ENCODE measurements at regions not wholly inside any gene's neighbourhood (a gene's known extent, or its start where the extent isn't known, plus 50 kb on each side); places are given as distances from the start of the nearest gene placed in this dataset.

DNA sequence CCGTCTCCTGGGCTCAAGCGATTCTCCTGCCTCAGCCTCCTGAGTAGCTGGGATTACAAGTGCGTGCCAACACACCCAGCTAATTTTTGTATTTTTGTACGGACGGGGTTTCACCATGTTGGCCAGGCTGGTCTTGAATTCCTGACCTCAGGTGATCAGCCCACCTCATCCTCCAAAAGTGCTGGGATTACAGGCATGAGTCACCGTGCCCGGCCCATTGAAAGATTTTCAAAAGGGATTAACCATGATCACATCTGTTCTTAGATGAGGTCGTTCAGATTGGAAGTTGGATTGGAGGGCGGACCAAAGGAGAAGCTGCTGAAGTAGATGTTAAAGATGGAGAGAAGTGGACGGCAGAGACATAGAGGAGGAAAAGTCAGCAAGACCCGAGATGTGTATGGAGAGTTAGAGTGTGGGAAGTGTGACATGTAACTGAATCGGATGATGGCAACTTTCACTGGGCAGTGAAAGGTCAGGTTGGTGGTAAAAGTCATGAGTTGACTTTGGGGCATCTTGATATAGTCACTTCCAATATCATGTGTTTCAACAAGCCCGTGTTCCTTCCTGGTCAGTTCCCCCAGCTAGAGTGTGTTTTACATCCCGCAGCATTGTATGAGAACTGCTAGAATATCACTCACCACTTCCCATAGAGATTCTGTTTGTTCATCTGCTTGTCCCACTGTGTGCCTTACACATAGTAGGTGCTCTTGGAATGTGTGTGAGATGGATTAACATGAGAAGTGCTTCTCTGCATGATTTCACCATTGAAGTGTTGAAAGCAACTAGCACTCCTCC is 54.4 kb upstream of the TINAGL1 start:
- no peaks in the 10 kb centered on the region for H3K9me3 ChIP-seq (ENCODE audit: control insufficient read depth in 4 of 4, insufficient read depth in 3 of 4, low read length in 3 of 4)
- H3K9ac ChIP-seq (ENCODE audit: insufficient read depth in 1 of 2, low read length in 2 of 2), result no peak overlapping the region
- WGBS, 2 donors, result 75 to 88% methylated on average over 14 of the region's 14 CpGs
- H3K36me3 ChIP-seq (ENCODE audit: control insufficient read depth in 4 of 4, insufficient read depth in 4 of 4, low read length in 4 of 4), result no peaks in the 10 kb centered on the region
- no peaks in the 10 kb centered on the region for H3K27me3 ChIP-seq (ENCODE audit: control insufficient read depth in 3 of 3, insufficient read depth in 3 of 3, low read length in 2 of 3)
- TF ChIP-seq, protein P1, sequence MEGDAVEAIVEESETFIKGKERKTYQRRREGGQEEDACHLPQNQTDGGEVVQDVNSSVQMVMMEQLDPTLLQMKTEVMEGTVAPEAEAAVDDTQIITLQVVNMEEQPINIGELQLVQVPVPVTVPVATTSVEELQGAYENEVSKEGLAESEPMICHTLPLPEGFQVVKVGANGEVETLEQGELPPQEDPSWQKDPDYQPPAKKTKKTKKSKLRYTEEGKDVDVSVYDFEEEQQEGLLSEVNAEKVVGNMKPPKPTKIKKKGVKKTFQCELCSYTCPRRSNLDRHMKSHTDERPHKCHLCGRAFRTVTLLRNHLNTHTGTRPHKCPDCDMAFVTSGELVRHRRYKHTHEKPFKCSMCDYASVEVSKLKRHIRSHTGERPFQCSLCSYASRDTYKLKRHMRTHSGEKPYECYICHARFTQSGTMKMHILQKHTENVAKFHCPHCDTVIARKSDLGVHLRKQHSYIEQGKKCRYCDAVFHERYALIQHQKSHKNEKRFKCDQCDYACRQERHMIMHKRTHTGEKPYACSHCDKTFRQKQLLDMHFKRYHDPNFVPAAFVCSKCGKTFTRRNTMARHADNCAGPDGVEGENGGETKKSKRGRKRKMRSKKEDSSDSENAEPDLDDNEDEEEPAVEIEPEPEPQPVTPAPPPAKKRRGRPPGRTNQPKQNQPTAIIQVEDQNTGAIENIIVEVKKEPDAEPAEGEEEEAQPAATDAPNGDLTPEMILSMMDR (IDR thresholded peaks at IDR 0.05; ENCODE audit: control extremely low read depth, extremely low read depth), result no peak
- H3K4me1 ChIP-seq (ENCODE audit: control insufficient read depth in 5 of 5, insufficient read depth in 5 of 5, low read length in 5 of 5), result peaks cover 0 to 1% (median 0%) of the 10 kb centered on the region in 5 donors
- H3K4me3 ChIP-seq, result no peak overlapping the region
- DNase-seq (no peak), ATAC-seq (ENCODE audit: insufficient read depth, low FRiP score) (no peak)
- no peak overlapping the region for H3K27ac ChIP-seq (ENCODE audit: low read depth in 1 of 2, low read length in 1 of 2)

DNA sequence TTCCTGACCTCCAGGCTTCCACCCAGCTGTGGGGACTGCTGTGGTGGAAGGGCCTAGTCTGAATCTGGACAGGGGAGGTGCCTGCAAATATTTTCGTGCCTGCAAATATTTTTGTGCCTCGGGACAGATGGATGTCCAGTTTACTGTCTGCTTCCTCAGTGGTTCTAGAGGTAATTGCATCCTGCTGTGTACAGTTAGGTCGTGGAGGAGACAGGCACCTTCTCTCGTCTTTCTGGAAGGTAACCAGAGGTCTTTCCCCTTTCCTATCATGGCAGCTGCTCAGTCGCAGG is 53.8 kb upstream of the TINAGL1 start:
- no peaks in the 10 kb centered on the region for H3K27me3 ChIP-seq (ENCODE audit: control insufficient read depth in 3 of 3, insufficient read depth in 3 of 3, low read length in 2 of 3)
- TF ChIP-seq, protein P1 (IDR thresholded peaks at IDR 0.05; ENCODE audit: control extremely low read depth, extremely low read depth), result no peak
- 60 to 64% methylated on average over 5 of the region's 5 CpGs for WGBS, 2 donors
- H3K4me1 ChIP-seq (ENCODE audit: control insufficient read depth in 5 of 5, insufficient read depth in 5 of 5, low read length in 5 of 5), result peaks cover 0 to 1% (median 0%) of the 10 kb centered on the region in 5 donors
- H3K9me3 ChIP-seq (ENCODE audit: control insufficient read depth in 4 of 4, insufficient read depth in 3 of 4, low read length in 3 of 4), result no peaks in the 10 kb centered on the region
- ATAC-seq (ENCODE audit: insufficient read depth, low FRiP score) (no peak), DNase-seq (no peak)
- H3K9ac ChIP-seq (ENCODE audit: insufficient read depth in 1 of 2, low read length in 2 of 2), result no peak overlapping the region
- H3K4me3 ChIP-seq, result no peak overlapping the region
- H3K36me3 ChIP-seq (ENCODE audit: control insufficient read depth in 4 of 4, insufficient read depth in 4 of 4, low read length in 4 of 4), result no peaks in the 10 kb centered on the region
- H3K27ac ChIP-seq (ENCODE audit: low read depth in 1 of 2, low read length in 1 of 2), result no peak overlapping the region

DNA sequence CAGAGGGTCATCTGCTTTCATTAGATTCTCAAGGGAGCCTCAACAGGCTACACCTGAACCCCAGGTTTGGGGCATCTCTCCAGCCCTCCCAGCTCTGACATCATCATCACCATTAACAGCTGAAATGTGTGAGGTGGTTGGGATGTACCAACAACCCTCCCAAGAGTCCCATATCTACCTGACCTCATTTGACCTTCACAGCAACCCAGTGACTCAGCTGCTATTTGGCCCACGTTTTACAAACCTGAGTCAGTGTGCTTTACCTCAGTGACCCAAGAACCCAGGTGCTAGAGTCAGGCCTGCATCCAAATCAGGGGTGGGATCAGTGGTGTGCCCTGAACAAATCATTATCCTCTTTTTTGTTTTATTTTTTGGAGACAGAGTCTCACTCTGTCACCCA is 53.3 kb upstream of the TINAGL1 start:
- Histone ChIP-seq H3K27ac (ENCODE audit: low read depth in 1 of 2, low read length in 1 of 2) (peak overlapping the region in 1 of 2 donors; percentile 19), H3K36me3 (ENCODE audit: control insufficient read depth in 4 of 4, insufficient read depth in 4 of 4, low read length in 4 of 4) (no peaks in the 10 kb centered on the region), H3K4me1 (ENCODE audit: control insufficient read depth in 5 of 5, insufficient read depth in 5 of 5, low read length in 5 of 5) (peaks cover 0 to 1% (median 0%) of the 10 kb centered on the region in 5 donors), H3K9me3 (ENCODE audit: control insufficient read depth in 4 of 4, insufficient read depth in 3 of 4, low read length in 3 of 4) (no peaks in the 10 kb centered on the region), H3K9ac (ENCODE audit: insufficient read depth in 1 of 2, low read length in 2 of 2) (no peak overlapping the region), H3K4me3 (no peak overlapping the region), H3K27me3 (ENCODE audit: control insufficient read depth in 3 of 3, insufficient read depth in 3 of 3, low read length in 2 of 3) (no peaks in the 10 kb centered on the region)
- no peak for DNase-seq
- TF ChIP-seq, protein P1 (IDR thresholded peaks at IDR 0.05; ENCODE audit: control extremely low read depth, extremely low read depth), result no peak
- ATAC-seq (ENCODE audit: insufficient read depth, low FRiP score), result no peak
- 27 to 38% methylated on average over 1 of the region's 1 CpG for WGBS, 2 donors

DNA sequence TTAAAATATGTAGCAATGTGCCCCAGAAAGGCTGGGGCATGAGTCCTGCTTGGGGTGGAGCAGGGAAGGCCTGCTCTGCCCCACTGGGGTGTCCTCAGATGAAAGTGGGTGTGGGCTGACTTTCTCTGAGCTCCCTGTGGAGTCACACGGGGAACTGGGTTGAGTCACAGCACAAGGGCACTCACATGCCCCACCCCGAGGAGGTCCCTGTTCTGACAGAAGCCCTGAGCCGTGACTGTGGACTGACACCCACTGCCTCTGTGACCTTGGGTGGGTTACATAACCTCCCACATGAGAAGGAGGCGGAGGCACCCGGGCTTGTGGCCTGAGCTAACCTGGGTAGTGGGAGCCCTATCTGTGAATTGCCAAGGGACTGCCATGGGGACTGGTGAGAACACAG is 52.5 kb upstream of the TINAGL1 start:
- DNase-seq, result no peak
- Histone ChIP-seq H3K4me1 (ENCODE audit: control insufficient read depth in 5 of 5, insufficient read depth in 5 of 5, low read length in 5 of 5) (peaks cover 0 to 1% (median 0%) of the 10 kb centered on the region in 5 donors), H3K27ac (ENCODE audit: low read depth in 1 of 2, low read length in 1 of 2) (peak overlapping the region in 1 of 2 donors; percentile 30)

More for the DNA sequence above, 52.5 kb upstream of the TINAGL1 start:
- Histone ChIP-seq H3K4me3 (no peak overlapping the region), H3K9me3 (ENCODE audit: control insufficient read depth in 4 of 4, insufficient read depth in 3 of 4, low read length in 3 of 4) (no peaks in the 10 kb centered on the region), H3K27me3 (ENCODE audit: control insufficient read depth in 3 of 3, insufficient read depth in 3 of 3, low read length in 2 of 3) (no peaks in the 10 kb centered on the region), H3K9ac (ENCODE audit: insufficient read depth in 1 of 2, low read length in 2 of 2) (no peak overlapping the region), H3K36me3 (ENCODE audit: control insufficient read depth in 4 of 4, insufficient read depth in 4 of 4, low read length in 4 of 4) (no peaks in the 10 kb centered on the region)
- ATAC-seq (ENCODE audit: insufficient read depth, low FRiP score), result peak; percentile 88
- TF ChIP-seq, protein P1 (IDR thresholded peaks at IDR 0.05; ENCODE audit: control extremely low read depth, extremely low read depth), result no peak
- WGBS, 2 donors, result 27 to 47% methylated on average over 5 of the region's 5 CpGs

Data from lung (tissue), 11 donors.